Effector memory CD8-positive, alpha-beta T cell (primary cell): ENCODE measurements at regions not wholly inside any gene's neighbourhood (a gene's known extent, or its start where the extent isn't known, plus 50 kb on each side); places are given as distances from the start of the nearest gene placed in this dataset.
"Not testable (repeated sequence)": the region's sequence is repeated elsewhere in the genome, so short reads cannot be mapped to it uniquely, and the experiment has no call there.

Experiments
- ATAC-seq: fragments of 150-1000 bp; cut with Tn5 transposase; replicated peaks from 2 replicates; pipeline ENCODE4 v1.10.0; 2021; ENCODE audit warnings: mild to moderate bottlenecking, moderate library complexity
- DNase-seq, 3 experiments: peaks; one replicate each; pipeline ENCODE4 v3.0.0; 2021
- H3K27ac Mint-ChIP-seq, 2 donors: one replicate each; pipeline ENCODE4 v1.8.0; 2022; ENCODE audit warnings: mild to moderate bottlenecking in 2 of 2, mixed read lengths in 2 of 2, moderate library complexity in 2 of 2
- H3K27me3 Mint-ChIP-seq, 2 donors: one replicate each; pipeline ENCODE4 v1.8.0; 2022; ENCODE audit warnings: mixed read lengths in 2 of 2
- H3K36me3 Mint-ChIP-seq: one replicate; pipeline ENCODE4 v1.8.0; 2022; ENCODE audit warnings: mild to moderate bottlenecking, moderate library complexity, mixed read lengths; ENCODE audit not compliant: insufficient read depth
- H3K4me1 Mint-ChIP-seq, 2 donors: one replicate each; pipeline ENCODE4 v1.8.0; 2022; ENCODE audit warnings: low read depth in 2 of 2, mixed read lengths in 2 of 2
- H3K4me3 Mint-ChIP-seq, 2 donors: one replicate each; pipeline ENCODE4 v1.8.0; 2022; ENCODE audit warnings: mild to moderate bottlenecking in 2 of 2, mixed read lengths in 2 of 2, moderate library complexity in 2 of 2
- H3K9me3 Mint-ChIP-seq, 2 donors: one replicate each; pipeline ENCODE4 v1.8.0; 2022; ENCODE audit warnings: mixed read lengths in 2 of 2

- H3K27me3 Mint-ChIP-seq, H3K36me3 Mint-ChIP-seq, H3K9me3 Mint-ChIP-seq, H3K27ac Mint-ChIP-seq, DNase-seq, H3K4me1 Mint-ChIP-seq, H3K4me3 Mint-ChIP-seq, ATAC-seq: not testable (repeated sequence)
Observed at GRCh38 chr4:27075603-27076002, 215.0 kb downstream of the STIM2 start.

- Mint-ChIP-seq H3K4me3 (no peak overlapping the region), H3K4me1 (peaks cover 0 to 4% of the 10 kb centered on the region in 2 donors), H3K27me3 (peaks cover 27 to 31% of the 10 kb centered on the region in 2 donors), H3K27ac (no peak overlapping the region), H3K36me3 (no peaks in the 10 kb centered on the region), H3K9me3 (no peaks in the 10 kb centered on the region)
- no peak for DNase-seq
- no peak for ATAC-seq
Observed at GRCh38 chr4:27078934-27079455, 218.4 kb downstream of the STIM2 start.

GRCh38 chr4:27081675-27082586 is 221.3 kb downstream of the STIM2 start:
- no peaks in the 10 kb centered on the region for H3K36me3 Mint-ChIP-seq
- no peak for ATAC-seq
- H3K4me3 Mint-ChIP-seq = no peak overlapping the region
- no peak for DNase-seq
- peaks cover 51 to 60% of the 10 kb centered on the region in 2 donors for H3K27me3 Mint-ChIP-seq
- H3K9me3 Mint-ChIP-seq = no peaks in the 10 kb centered on the region
- H3K4me1 Mint-ChIP-seq = peaks cover 0 to 14% of the 10 kb centered on the region in 2 donors
- H3K27ac Mint-ChIP-seq = no peak overlapping the region

GRCh38 chr4:27082776-27083175 is 222.1 kb downstream of the STIM2 start:
- Mint-ChIP-seq H3K36me3 (no peaks in the 10 kb centered on the region), H3K9me3 (no peaks in the 10 kb centered on the region), H3K27me3 (peaks cover 57 to 69% of the 10 kb centered on the region in 2 donors), H3K4me3 (no peak overlapping the region), H3K4me1 (peaks cover 0 to 14% of the 10 kb centered on the region in 2 donors), H3K27ac (no peak overlapping the region)
- no peak for ATAC-seq
- DNase-seq = no peak

- H3K27me3 Mint-ChIP-seq = peaks cover 67 to 89% of the 10 kb centered on the region in 2 donors
- peak overlapping the region; percentile 32 to 47 for H3K4me3 Mint-ChIP-seq
- peaks cover 4 to 17% of the 10 kb centered on the region in 2 donors for H3K4me1 Mint-ChIP-seq
- no peaks in the 10 kb centered on the region for H3K36me3 Mint-ChIP-seq
- no peaks in the 10 kb centered on the region for H3K9me3 Mint-ChIP-seq
- no peak for DNase-seq
- H3K27ac Mint-ChIP-seq = no peak overlapping the region
- no peak for ATAC-seq
Observed at GRCh38 chr4:27084685-27085361, 224.2 kb downstream of the STIM2 start.

GRCh38 chr4:27085396-27085795 is 224.8 kb downstream of the STIM2 start:
- no peak for DNase-seq
- H3K4me3 Mint-ChIP-seq = peak overlapping the region; percentile 6 to 32
- peaks cover 67 to 95% of the 10 kb centered on the region in 2 donors for H3K27me3 Mint-ChIP-seq
- H3K36me3 Mint-ChIP-seq = no peaks in the 10 kb centered on the region
- no peak for ATAC-seq
- H3K9me3 Mint-ChIP-seq = no peaks in the 10 kb centered on the region
- H3K27ac Mint-ChIP-seq = no peak overlapping the region
- H3K4me1 Mint-ChIP-seq = peaks cover 4 to 17% of the 10 kb centered on the region in 2 donors

- H3K4me1 Mint-ChIP-seq = peaks cover 4 to 13% of the 10 kb centered on the region in 2 donors
- H3K9me3 Mint-ChIP-seq = no peaks in the 10 kb centered on the region
- DNase-seq = no peak
- ATAC-seq = no peak
- H3K4me3 Mint-ChIP-seq = no peak overlapping the region
- H3K36me3 Mint-ChIP-seq = no peaks in the 10 kb centered on the region
- H3K27me3 Mint-ChIP-seq = peaks cover 80 to 100% of the 10 kb centered on the region in 2 donors
- H3K27ac Mint-ChIP-seq = no peak overlapping the region
Observed at GRCh38 chr4:27087306-27088045, 226.8 kb downstream of the STIM2 start.

- H3K4me3 Mint-ChIP-seq = no peak overlapping the region
- peak overlapping the region in 1 of 2 donors; percentile 24 for H3K27ac Mint-ChIP-seq
- no peaks in the 10 kb centered on the region for H3K36me3 Mint-ChIP-seq
- no peaks in the 10 kb centered on the region for H3K9me3 Mint-ChIP-seq
- ATAC-seq (no peak), DNase-seq (no peak)
- peaks cover 4 to 13% of the 10 kb centered on the region in 2 donors for H3K4me1 Mint-ChIP-seq
- H3K27me3 Mint-ChIP-seq = peaks cover 76 to 98% of the 10 kb centered on the region in 2 donors
Observed at GRCh38 chr4:27088491-27088890, 227.8 kb downstream of the STIM2 start.

- peaks cover 69 to 91% of the 10 kb centered on the region in 2 donors for H3K27me3 Mint-ChIP-seq
Observed at GRCh38 chr4:27089186-27089585, 228.5 kb downstream of the STIM2 start.

GRCh38 chr4:27090406-27090805 is 229.8 kb downstream of the STIM2 start:
- H3K4me1 Mint-ChIP-seq = peaks cover 4 to 5% of the 10 kb centered on the region in 2 donors
- no peaks in the 10 kb centered on the region for H3K9me3 Mint-ChIP-seq
- DNase-seq (no peak), ATAC-seq (no peak)
- H3K36me3 Mint-ChIP-seq = no peaks in the 10 kb centered on the region
- no peak overlapping the region for H3K27ac Mint-ChIP-seq
- peaks cover 61 to 79% of the 10 kb centered on the region in 2 donors for H3K27me3 Mint-ChIP-seq
- no peak overlapping the region for H3K4me3 Mint-ChIP-seq

More at GRCh38 chr4:27089186-27089585, 228.5 kb downstream of the STIM2 start:
- no peak for DNase-seq
- H3K9me3 Mint-ChIP-seq = no peaks in the 10 kb centered on the region
- H3K36me3 Mint-ChIP-seq = no peaks in the 10 kb centered on the region
- ATAC-seq = no peak
- H3K4me3 Mint-ChIP-seq = no peak overlapping the region
- H3K27ac Mint-ChIP-seq = no peak overlapping the region
- H3K4me1 Mint-ChIP-seq = peaks cover 4 to 12% of the 10 kb centered on the region in 2 donors

- no peak for DNase-seq
- peaks cover 0 to under 1% of the 10 kb centered on the region in 2 donors for H3K4me1 Mint-ChIP-seq
- no peak for ATAC-seq
- peaks cover 28 to 43% of the 10 kb centered on the region in 2 donors for H3K27me3 Mint-ChIP-seq
- no peak overlapping the region for H3K27ac Mint-ChIP-seq
- H3K9me3 Mint-ChIP-seq = no peaks in the 10 kb centered on the region
- no peaks in the 10 kb centered on the region for H3K36me3 Mint-ChIP-seq
- no peak overlapping the region for H3K4me3 Mint-ChIP-seq
Observed at GRCh38 chr4:27094224-27094623, 233.6 kb downstream of the STIM2 start.

- Mint-ChIP-seq H3K4me1 (no peaks in the 10 kb centered on the region), H3K9me3 (no peaks in the 10 kb centered on the region), H3K27me3 (peaks cover 25 to 42% of the 10 kb centered on the region in 2 donors), H3K4me3 (no peak overlapping the region), H3K27ac (no peak overlapping the region), H3K36me3 (no peaks in the 10 kb centered on the region)
- no peak for ATAC-seq
- no peak for DNase-seq
Observed at GRCh38 chr4:27094783-27095182, 234.1 kb downstream of the STIM2 start.
